ENCODE measurements at regions not wholly inside any gene's neighbourhood (a gene's known extent, or its start where the extent isn't known, plus 50 kb on each side); places are given as distances from the start of the nearest gene placed in this dataset.

DNA sequence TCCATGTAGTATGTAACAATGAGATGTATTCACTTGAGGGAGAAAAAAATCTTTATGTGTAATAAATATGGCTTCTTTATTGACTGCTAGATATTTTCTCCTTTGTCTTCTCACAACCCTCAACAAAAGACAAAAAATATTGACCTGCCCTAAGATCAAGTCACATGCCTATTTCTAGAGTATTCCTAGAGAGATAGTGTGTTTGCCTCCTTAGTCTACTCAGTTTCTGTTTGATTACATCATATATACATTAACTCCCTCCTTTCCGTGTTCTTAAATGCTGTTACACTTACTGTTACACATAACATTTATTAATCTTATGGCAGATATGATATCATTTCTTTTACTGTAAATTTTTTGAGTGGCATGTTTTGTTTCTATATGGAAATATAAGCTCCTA, 281.6 kb upstream of the RGS18 start:
- no peak overlapping the region for H3K4me3 ChIP-seq (ENCODE audit: low read length)
- no peaks in the 10 kb centered on the region for H3K9me3 ChIP-seq (ENCODE audit: low read length)
- Mint-ChIP-seq H3K36me3 (no peaks in the 10 kb centered on the region), H3K4me1 (no peaks in the 10 kb centered on the region), H3K27ac (no peak overlapping the region), H3K27me3 (no peaks in the 10 kb centered on the region), H3K9me3 (peaks cover 0 to 21% (median 3%) of the 10 kb centered on the region in 5 donors), H3K4me3 (no peak overlapping the region)
- no peak for DNase-seq
- H3K27ac ChIP-seq (ENCODE audit: low read depth, low read length), result no peak overlapping the region
- CTCF ChIA-PET, result no interaction called here
- H3K36me3 ChIP-seq (ENCODE audit: insufficient read depth, low read length), result no peaks in the 10 kb centered on the region
- POLR2A ChIA-PET, result no interaction called here
- no peaks in the 10 kb centered on the region for H3K4me1 ChIP-seq (ENCODE audit: insufficient read depth, low read length)
- H3K27me3 ChIP-seq (ENCODE audit: insufficient read depth, low read length, poor library complexity, severe bottlenecking), result no peaks in the 10 kb centered on the region

DNA sequence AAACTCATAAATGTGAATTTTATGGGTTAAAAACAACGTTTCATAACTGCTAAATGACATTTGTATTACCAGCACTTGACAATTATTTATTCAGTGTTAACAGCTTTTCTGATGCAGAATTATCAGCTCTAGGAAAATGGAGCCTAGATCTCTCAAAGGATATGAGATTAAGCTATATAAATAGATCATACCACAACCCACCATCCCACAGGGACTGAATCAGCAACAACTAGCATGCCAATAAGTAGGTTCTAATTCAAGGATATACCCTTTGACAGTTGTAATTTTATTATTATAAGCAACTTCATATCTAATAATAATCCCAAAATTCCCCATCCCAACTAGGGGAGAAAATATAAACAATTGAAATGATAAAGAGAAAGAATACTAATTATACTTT, 275.4 kb upstream of the RGS18 start:
- Histone ChIP-seq H3K36me3 (ENCODE audit: insufficient read depth, low read length) (no peaks in the 10 kb centered on the region), H3K27me3 (ENCODE audit: insufficient read depth, low read length, poor library complexity, severe bottlenecking) (no peaks in the 10 kb centered on the region), H3K27ac (ENCODE audit: low read depth, low read length) (no peak overlapping the region), H3K4me3 (ENCODE audit: low read length) (no peak overlapping the region), H3K9me3 (ENCODE audit: low read length) (no peaks in the 10 kb centered on the region), H3K4me1 (ENCODE audit: insufficient read depth, low read length) (no peaks in the 10 kb centered on the region)
- Mint-ChIP-seq H3K4me1 (no peaks in the 10 kb centered on the region), H3K4me3 (no peak overlapping the region), H3K27me3 (no peaks in the 10 kb centered on the region), H3K27ac (no peak overlapping the region), H3K9me3 (peaks cover 0 to 19% (median 0%) of the 10 kb centered on the region in 5 donors), H3K36me3 (no peaks in the 10 kb centered on the region)
- POLR2A ChIA-PET, result no interaction called here
- CTCF ChIA-PET, result no interaction called here
- no peak for DNase-seq

DNA sequence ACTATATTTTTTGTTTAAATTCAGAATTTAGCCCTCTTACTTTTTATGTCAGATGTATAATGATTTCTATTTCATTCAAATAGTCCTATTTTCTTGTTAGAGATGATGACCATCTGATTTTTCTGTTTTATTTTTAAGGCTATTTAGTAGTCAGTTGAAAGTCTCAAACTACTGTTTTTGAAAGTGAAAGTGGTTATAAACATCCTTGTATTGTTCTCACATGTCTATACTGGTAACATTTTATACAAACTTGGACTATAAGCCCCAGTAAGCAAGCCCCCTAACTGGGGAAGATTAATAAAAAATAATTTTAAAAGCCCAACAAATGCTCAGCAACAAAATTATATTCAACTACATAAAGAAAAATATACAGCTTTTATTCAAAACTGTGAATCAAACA, 271.3 kb upstream of the RGS18 start:
- CTCF ChIA-PET, result no interaction called here
- no peaks in the 10 kb centered on the region for H3K27me3 Mint-ChIP-seq

DNA sequence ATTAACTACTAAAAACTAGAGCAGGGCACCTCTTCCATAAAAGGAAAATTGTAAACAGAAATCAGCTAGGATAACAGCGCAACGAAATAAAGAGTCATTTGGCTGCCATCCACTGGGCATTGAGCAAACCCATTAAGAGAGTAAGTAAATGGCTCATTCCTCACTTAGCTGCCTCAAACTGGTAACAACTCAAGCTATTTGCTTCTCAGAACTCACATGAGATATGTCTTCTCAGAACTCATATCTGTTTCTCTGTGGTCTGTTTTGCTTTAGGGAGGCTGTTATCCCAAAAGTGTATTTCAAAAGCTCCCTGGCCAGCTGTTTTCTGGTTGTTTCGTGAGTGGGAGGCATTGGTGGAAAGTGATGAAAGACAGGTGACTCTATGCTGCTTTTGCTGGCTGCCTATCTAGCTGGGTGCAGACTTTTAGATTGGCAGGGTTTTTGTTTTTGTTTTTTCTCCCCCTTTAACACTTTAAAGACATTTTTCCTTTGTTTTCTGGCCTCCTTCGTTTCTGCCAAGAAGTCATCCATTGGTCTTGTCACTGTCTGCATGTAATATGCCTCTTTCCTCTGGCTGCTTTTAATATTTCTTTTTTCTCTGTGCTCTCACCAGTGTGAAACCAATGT, 269.2 kb upstream of the RGS18 start:
- ChIA-PET POLR2A (interaction anchor here (0.7 kb wide), 1 partner anchor 41 kb away, joined by 3 read pairs; no protein-coding TSS in a partner anchor), CTCF (no interaction called here)
- Histone ChIP-seq H3K9me3 (ENCODE audit: low read length) (no peaks in the 10 kb centered on the region), H3K27me3 (ENCODE audit: insufficient read depth, low read length, poor library complexity, severe bottlenecking) (no peaks in the 10 kb centered on the region), H3K4me3 (ENCODE audit: low read length) (no peak overlapping the region), H3K27ac (ENCODE audit: low read depth, low read length) (peak overlapping the region; percentile 54), H3K4me1 (ENCODE audit: insufficient read depth, low read length) (no peaks in the 10 kb centered on the region), H3K36me3 (ENCODE audit: insufficient read depth, low read length) (no peaks in the 10 kb centered on the region)
- Mint-ChIP-seq H3K9me3 (peaks cover 0 to 21% (median 3%) of the 10 kb centered on the region in 5 donors), H3K27me3 (no peaks in the 10 kb centered on the region), H3K36me3 (no peaks in the 10 kb centered on the region), H3K27ac (no peak overlapping the region), H3K4me1 (no peaks in the 10 kb centered on the region), H3K4me3 (no peak overlapping the region)
- no peak for DNase-seq

More for the DNA sequence above, 271.3 kb upstream of the RGS18 start:
- Mint-ChIP-seq H3K9me3 (peaks cover 0 to 17% (median 2%) of the 10 kb centered on the region in 5 donors), H3K27ac (no peak overlapping the region), H3K4me3 (no peak overlapping the region), H3K4me1 (no peaks in the 10 kb centered on the region), H3K36me3 (no peaks in the 10 kb centered on the region)
- Histone ChIP-seq H3K27me3 (ENCODE audit: insufficient read depth, low read length, poor library complexity, severe bottlenecking) (no peaks in the 10 kb centered on the region), H3K36me3 (ENCODE audit: insufficient read depth, low read length) (no peaks in the 10 kb centered on the region), H3K4me3 (ENCODE audit: low read length) (no peak overlapping the region), H3K27ac (ENCODE audit: low read depth, low read length) (no peak overlapping the region), H3K4me1 (ENCODE audit: insufficient read depth, low read length) (no peaks in the 10 kb centered on the region), H3K9me3 (ENCODE audit: low read length) (no peaks in the 10 kb centered on the region)
- POLR2A ChIA-PET, result no interaction called here
- no peak for DNase-seq

DNA sequence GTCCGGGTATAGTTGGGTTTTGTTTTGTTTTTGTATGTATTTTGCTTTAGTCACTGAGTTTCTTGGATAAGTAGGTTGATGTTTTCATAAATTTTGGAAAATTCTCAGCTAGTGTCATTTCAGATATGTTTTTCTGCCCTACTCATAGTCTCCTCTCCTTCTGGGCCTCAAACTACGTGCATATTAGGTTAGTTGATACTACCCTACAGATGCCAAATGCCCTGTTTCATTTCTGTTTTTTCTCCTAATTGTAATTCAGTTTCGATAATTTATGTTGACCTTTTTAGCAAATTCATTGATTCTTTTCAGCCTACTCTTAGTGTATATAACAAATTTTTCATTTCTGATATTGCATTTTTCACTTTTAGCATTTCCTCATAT, 268.6 kb upstream of the RGS18 start:
- Mint-ChIP-seq H3K4me1 (no peaks in the 10 kb centered on the region), H3K36me3 (no peaks in the 10 kb centered on the region), H3K9me3 (peaks cover 0 to 21% (median 3%) of the 10 kb centered on the region in 5 donors), H3K27ac (no peak overlapping the region), H3K4me3 (no peak overlapping the region), H3K27me3 (no peaks in the 10 kb centered on the region)
- Histone ChIP-seq H3K4me1 (ENCODE audit: insufficient read depth, low read length) (no peaks in the 10 kb centered on the region), H3K27me3 (ENCODE audit: insufficient read depth, low read length, poor library complexity, severe bottlenecking) (no peaks in the 10 kb centered on the region), H3K27ac (ENCODE audit: low read depth, low read length) (peak overlapping the region; percentile 54), H3K4me3 (ENCODE audit: low read length) (no peak overlapping the region), H3K36me3 (ENCODE audit: insufficient read depth, low read length) (no peaks in the 10 kb centered on the region), H3K9me3 (ENCODE audit: low read length) (no peaks in the 10 kb centered on the region)
- ChIA-PET CTCF (no interaction called here), POLR2A (no interaction called here)
- DNase-seq, result no peak

DNA sequence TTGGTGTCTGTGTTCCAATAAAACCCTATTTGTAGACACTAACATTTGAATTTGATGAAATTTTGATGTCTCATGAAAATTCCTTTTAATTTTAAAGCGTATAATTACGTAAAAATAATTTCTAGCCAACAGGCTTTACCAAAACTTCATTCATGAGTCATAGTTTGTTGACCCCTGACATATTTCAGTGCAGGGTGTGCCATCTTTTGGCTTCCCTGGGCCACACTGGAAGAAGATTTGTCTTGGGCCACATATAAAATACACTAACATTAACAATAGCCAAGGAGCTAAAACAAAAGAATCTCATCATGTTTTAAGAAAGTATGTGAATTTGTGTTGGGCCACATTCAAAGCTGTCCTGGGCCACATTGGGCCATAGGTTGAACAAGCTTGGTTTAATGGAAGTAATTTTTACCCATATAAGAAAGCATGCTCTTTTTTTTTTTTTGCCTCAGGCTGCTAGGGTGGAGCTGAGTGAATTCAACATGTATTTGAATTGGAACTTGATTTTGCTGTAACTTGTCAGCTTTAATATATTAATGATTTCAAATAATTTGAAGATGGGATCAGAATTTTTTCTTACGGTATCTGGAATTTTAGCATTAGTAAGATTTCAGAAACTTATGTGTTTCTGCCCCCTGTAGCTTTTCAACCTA, 267.7 kb upstream of the RGS18 start:
- Mint-ChIP-seq H3K27ac (no peak overlapping the region), H3K4me1 (no peaks in the 10 kb centered on the region), H3K36me3 (no peaks in the 10 kb centered on the region), H3K4me3 (no peak overlapping the region), H3K9me3 (peaks cover 0 to 26% (median 3%) of the 10 kb centered on the region in 5 donors), H3K27me3 (no peaks in the 10 kb centered on the region)
- H3K4me1 ChIP-seq (ENCODE audit: insufficient read depth, low read length), result no peaks in the 10 kb centered on the region
- ChIA-PET POLR2A (no interaction called here), CTCF (no interaction called here)
- H3K27ac ChIP-seq (ENCODE audit: low read depth, low read length), result no peak overlapping the region
- H3K27me3 ChIP-seq (ENCODE audit: insufficient read depth, low read length, poor library complexity, severe bottlenecking), result no peaks in the 10 kb centered on the region
- no peaks in the 10 kb centered on the region for H3K9me3 ChIP-seq (ENCODE audit: low read length)
- no peak overlapping the region for H3K4me3 ChIP-seq (ENCODE audit: low read length)
- no peaks in the 10 kb centered on the region for H3K36me3 ChIP-seq (ENCODE audit: insufficient read depth, low read length)
- DNase-seq, result no peak

DNA sequence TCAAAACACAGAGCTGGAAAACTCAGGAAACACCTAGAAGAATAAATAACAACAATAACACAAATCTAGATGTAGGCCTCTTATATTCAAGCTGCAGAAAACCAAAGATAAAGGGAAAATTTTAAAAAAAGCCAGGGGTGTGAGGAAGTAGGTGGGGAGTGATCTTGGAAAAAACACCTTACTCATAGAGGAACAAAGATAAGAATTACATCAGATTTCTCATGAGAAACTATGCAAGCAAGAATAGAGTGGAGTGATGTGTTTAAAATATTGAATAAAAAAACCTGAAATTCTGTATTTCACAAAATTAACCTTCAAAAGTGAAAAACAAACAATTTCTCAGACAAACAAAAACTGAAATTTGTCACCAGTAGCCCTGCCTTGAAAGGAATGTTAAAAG, 265.5 kb upstream of the RGS18 start:
- Histone ChIP-seq H3K4me3 (ENCODE audit: low read length) (no peak overlapping the region), H3K27me3 (ENCODE audit: insufficient read depth, low read length, poor library complexity, severe bottlenecking) (no peaks in the 10 kb centered on the region), H3K9me3 (ENCODE audit: low read length) (no peaks in the 10 kb centered on the region), H3K36me3 (ENCODE audit: insufficient read depth, low read length) (no peaks in the 10 kb centered on the region), H3K27ac (ENCODE audit: low read depth, low read length) (no peak overlapping the region), H3K4me1 (ENCODE audit: insufficient read depth, low read length) (no peaks in the 10 kb centered on the region)
- Mint-ChIP-seq H3K4me1 (no peaks in the 10 kb centered on the region), H3K27me3 (no peaks in the 10 kb centered on the region), H3K36me3 (no peaks in the 10 kb centered on the region), H3K27ac (no peak overlapping the region), H3K9me3 (peaks cover 0 to 25% (median 3%) of the 10 kb centered on the region in 5 donors), H3K4me3 (no peak overlapping the region)
- no peak for DNase-seq
- ChIA-PET POLR2A (no interaction called here), CTCF (no interaction called here)

DNA sequence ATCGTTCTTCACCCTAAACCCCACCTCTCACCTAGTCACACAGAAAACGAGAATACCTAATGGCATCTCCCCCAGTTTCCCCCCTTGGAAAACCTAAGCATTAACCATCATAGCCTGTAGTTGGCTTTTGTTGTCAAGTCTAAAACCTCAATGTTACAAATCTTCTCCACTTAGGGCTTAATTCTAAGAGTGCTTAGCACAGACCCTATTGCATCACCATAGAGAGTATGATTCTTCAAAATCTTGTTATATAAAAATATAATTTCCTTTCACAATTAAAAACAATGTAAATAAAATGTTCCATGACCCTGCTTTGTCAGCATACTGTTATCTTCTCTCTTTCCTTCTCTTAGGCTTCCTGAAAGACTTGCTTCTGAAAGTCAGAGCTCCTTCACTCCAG, 263.2 kb upstream of the RGS18 start:
- no peak overlapping the region for H3K27ac ChIP-seq (ENCODE audit: low read depth, low read length)
- CTCF ChIA-PET, result no interaction called here
- no peaks in the 10 kb centered on the region for H3K27me3 ChIP-seq (ENCODE audit: insufficient read depth, low read length, poor library complexity, severe bottlenecking)
- no peaks in the 10 kb centered on the region for H3K9me3 ChIP-seq (ENCODE audit: low read length)
- POLR2A ChIA-PET, result no interaction called here
- no peaks in the 10 kb centered on the region for H3K4me1 ChIP-seq (ENCODE audit: insufficient read depth, low read length)
- no peak for DNase-seq
- no peak overlapping the region for H3K4me3 Mint-ChIP-seq
- no peak overlapping the region for H3K4me3 ChIP-seq (ENCODE audit: low read length)
- peaks cover 0 to 27% (median 4%) of the 10 kb centered on the region in 5 donors for H3K9me3 Mint-ChIP-seq
- H3K36me3 Mint-ChIP-seq, result no peaks in the 10 kb centered on the region
- no peaks in the 10 kb centered on the region for H3K27me3 Mint-ChIP-seq
- no peaks in the 10 kb centered on the region for H3K36me3 ChIP-seq (ENCODE audit: insufficient read depth, low read length)
- no peaks in the 10 kb centered on the region for H3K4me1 Mint-ChIP-seq
- no peak overlapping the region for H3K27ac Mint-ChIP-seq
